ENCODE measurements at regions not wholly inside any gene's neighbourhood (a gene's known extent, or its start where the extent isn't known, plus 50 kb on each side); places are given as distances from the start of the nearest gene placed in this dataset.

DNA sequence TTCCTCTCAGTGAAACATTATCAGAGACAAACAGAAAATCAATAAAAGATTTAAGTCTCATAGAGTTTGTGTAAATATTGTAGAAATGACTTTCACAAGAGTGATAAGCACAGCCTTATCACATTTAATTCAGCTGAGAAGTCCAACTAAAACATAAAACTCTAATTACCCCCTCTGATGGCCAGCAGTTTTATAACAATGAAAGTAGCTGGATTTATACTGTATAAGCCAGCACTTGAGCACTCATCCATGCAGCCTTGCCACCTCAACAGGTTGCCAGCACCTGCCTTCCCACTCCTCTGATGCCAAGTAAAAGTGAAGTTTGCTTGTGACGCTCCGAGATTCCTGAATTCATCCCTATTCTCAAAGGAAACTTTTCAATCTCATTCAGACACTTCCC lies 103.0 kb upstream of the STK39 start:
- H3K27ac ChIP-seq (ENCODE audit: insufficient read depth, low read depth, low read length) = no peak overlapping the region
- peaks cover 12% of the 10 kb centered on the region for H3K4me1 ChIP-seq (ENCODE audit: control insufficient read depth, extremely low read depth, insufficient read depth, low read length)
- no TSS peak for BruUV-seq (replicated peaks)
- H3K9me1 ChIP-seq (replicated peaks; ENCODE audit: control insufficient read depth, extremely low read depth, insufficient read depth, low read length) = no peaks in the 10 kb centered on the region
- no peaks in the 10 kb centered on the region for H3K79me2 ChIP-seq (ENCODE audit: control insufficient read depth, insufficient read depth, low read length)
- H3K36me3 ChIP-seq (ENCODE audit: control insufficient read depth in 2 of 2, extremely low read depth in 1 of 2, insufficient read depth in 2 of 2, low read length in 2 of 2) = no peaks in the 10 kb centered on the region
- FAIRE-seq (peak; percentile 44), DNase-seq (ENCODE audit: low read depth, low spot score) (peak; percentile 33)
- no peak overlapping the region for H3K4me3 ChIP-seq (replicated peaks in 1 of 3; ENCODE audit: insufficient read depth in 1 of 3, low read depth in 1 of 3, low read length in 3 of 3)
- ChIA-PET POLR2A (no interaction called here), CTCF (interaction anchor here (0.6 to 5.8 kb wide), 8 partner anchors 11 to 573 kb away, joined by 3 to 107 read pairs (median 4); no protein-coding TSS in a partner anchor)
- peak overlapping the region; percentile 29 for H3K4me2 ChIP-seq (ENCODE audit: insufficient read depth, low read length)
- TF ChIP-seq POLR2AphosphoS5 (IDR thresholded peaks at IDR 0.05; ENCODE audit: insufficient read depth, low read depth, low read length) (no peak), POLR2A (IDR thresholded peaks at IDR 0.05; ENCODE audit: low read depth, low read length) (no peak)
- peaks cover 2 to 5% of the 10 kb centered on the region in 2 experiments for H3K27me3 ChIP-seq (ENCODE audit: control insufficient read depth in 2 of 2, insufficient read depth in 2 of 2, low read length in 2 of 2)
- H3K9me3 ChIP-seq (replicated peaks; ENCODE audit: control insufficient read depth, insufficient read depth, low read length) = no peaks in the 10 kb centered on the region
- no peaks in the 10 kb centered on the region for H4K20me1 ChIP-seq (replicated peaks; ENCODE audit: control insufficient read depth, extremely low read depth, insufficient read depth, low read length)
- H3K9ac ChIP-seq (replicated peaks; ENCODE audit: extremely low read depth, insufficient read depth, low read length) = no peak overlapping the region
- peak overlapping the region; percentile 63 for H2AFZ ChIP-seq (ENCODE audit: low read depth, low read length)
- intact Hi-C loops (cut with micrococcal nuclease) = no loop called here
- dilution Hi-C loops (cut with MboI; ENCODE audit: extremely low pct_ligation_motif_present, low sequenced_read_pairs) = no loop called here

DNA sequence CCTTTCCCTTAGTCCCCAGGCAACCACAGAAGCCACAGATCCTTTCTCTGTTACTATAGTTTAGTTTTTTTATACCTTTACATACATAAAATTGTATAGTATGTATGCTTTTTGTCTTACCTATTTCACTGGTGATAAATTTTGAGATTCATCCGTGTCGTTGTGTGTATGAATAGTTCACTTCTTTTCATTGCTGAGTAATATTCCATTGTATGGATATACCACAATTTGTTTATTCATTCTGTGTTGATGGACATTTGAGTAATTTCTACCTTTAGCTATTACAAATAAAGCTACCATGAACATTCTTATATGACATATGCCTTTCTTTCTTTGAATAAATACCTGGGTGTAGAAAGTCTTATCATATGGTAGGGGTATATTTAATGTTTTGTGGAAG lies 102.8 kb upstream of the CERS6 start:
- no TSS peak for BruUV-seq (replicated peaks)
- ChIA-PET CTCF (no interaction called here), POLR2A (no interaction called here)
- H3K4me1 ChIP-seq (ENCODE audit: control insufficient read depth, extremely low read depth, insufficient read depth, low read length) = peaks cover 6% of the 10 kb centered on the region
- no peaks in the 10 kb centered on the region for H3K36me3 ChIP-seq (ENCODE audit: control insufficient read depth in 2 of 2, extremely low read depth in 1 of 2, insufficient read depth in 2 of 2, low read length in 2 of 2)
- no peaks in the 10 kb centered on the region for H4K20me1 ChIP-seq (replicated peaks; ENCODE audit: control insufficient read depth, extremely low read depth, insufficient read depth, low read length)
- H3K4me2 ChIP-seq (ENCODE audit: insufficient read depth, low read length) = no peak overlapping the region
- H3K27me3 ChIP-seq (ENCODE audit: control insufficient read depth in 2 of 2, insufficient read depth in 2 of 2, low read length in 2 of 2) = no peaks in the 10 kb centered on the region
- no peak for FAIRE-seq
- no peak overlapping the region for H2AFZ ChIP-seq (ENCODE audit: low read depth, low read length)
- dilution Hi-C loops (cut with MboI; ENCODE audit: extremely low pct_ligation_motif_present, low sequenced_read_pairs) = no loop called here
- no peak overlapping the region for H3K27ac ChIP-seq (ENCODE audit: insufficient read depth, low read depth, low read length)
- no peak overlapping the region for H3K4me3 ChIP-seq (replicated peaks in 1 of 3; ENCODE audit: insufficient read depth in 1 of 3, low read depth in 1 of 3, low read length in 3 of 3)
- no peaks in the 10 kb centered on the region for H3K9me1 ChIP-seq (replicated peaks; ENCODE audit: control insufficient read depth, extremely low read depth, insufficient read depth, low read length)
- intact Hi-C loops (cut with micrococcal nuclease) = no loop called here
- no peak overlapping the region for H3K9ac ChIP-seq (replicated peaks; ENCODE audit: extremely low read depth, insufficient read depth, low read length)
- no peaks in the 10 kb centered on the region for H3K79me2 ChIP-seq (ENCODE audit: control insufficient read depth, insufficient read depth, low read length)
- no peak for DNase-seq (ENCODE audit: low read depth, low spot score)
- TF ChIP-seq POLR2AphosphoS5 (IDR thresholded peaks at IDR 0.05; ENCODE audit: insufficient read depth, low read depth, low read length) (no peak), EZH2 (IDR thresholded peaks at IDR 0.05; ENCODE audit: borderline replicate concordance, low read depth, low read length, severe bottlenecking) (no peak), MYC (IDR thresholded peaks at IDR 0.05; ENCODE audit: low read depth, low read length) (no peak), POLR2A (IDR thresholded peaks at IDR 0.05; ENCODE audit: low read depth, low read length) (no peak), JUN (IDR thresholded peaks at IDR 0.05; ENCODE audit: borderline replicate concordance, insufficient read depth, insufficient read length, low read depth) (no peak), FOS (IDR thresholded peaks at IDR 0.05; ENCODE audit: borderline replicate concordance, insufficient read depth, low read length) (no peak), CTCF (IDR thresholded peaks at IDR 0.05; ENCODE audit: extremely low read depth in 1 of 2, insufficient read depth in 1 of 2, low read depth in 1 of 2, low read length in 2 of 2) (no peak), GATA2 (IDR thresholded peaks at IDR 0.05; ENCODE audit: insufficient read depth, insufficient read length, low read depth, low read length) (no peak)
- TF ChIP-seq, protein P1, sequence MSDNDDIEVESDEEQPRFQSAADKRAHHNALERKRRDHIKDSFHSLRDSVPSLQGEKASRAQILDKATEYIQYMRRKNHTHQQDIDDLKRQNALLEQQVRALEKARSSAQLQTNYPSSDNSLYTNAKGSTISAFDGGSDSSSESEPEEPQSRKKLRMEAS (IDR thresholded peaks at IDR 0.05; ENCODE audit: insufficient read depth, insufficient read length) = no peak
- no peaks in the 10 kb centered on the region for H3K9me3 ChIP-seq (replicated peaks; ENCODE audit: control insufficient read depth, insufficient read depth, low read length)

All from endothelial cell of umbilical vein (primary cell).